CD4-positive, alpha-beta T cell treated with Interleukin-12 subunit alpha and Interleukin-12 subunit beta, for 1 hour (primary cell): ENCODE measurements at regions not wholly inside any gene's neighbourhood (a gene's known extent, or its start where the extent isn't known, plus 50 kb on each side); places are given as distances from the start of the nearest gene placed in this dataset.

Experiments used
- DNase-seq: peaks from one replicate; pipeline ENCODE4 v3.0.0-alpha.2; 2020

GRCh38 chr6:95784019-95784418 lies 206.7 kb downstream of the MANEA start:
- DNase-seq = no peak

- no peak for DNase-seq
Observed at GRCh38 chr6:95784869-95785268, 207.5 kb downstream of the MANEA start.

GRCh38 chr6:95785785-95786184 lies 208.4 kb downstream of the MANEA start:
- no peak for DNase-seq

GRCh38 chr6:95786802-95787201 lies 209.5 kb downstream of the MANEA start:
- DNase-seq = no peak

GRCh38 chr6:95790787-95791186 lies 213.5 kb downstream of the MANEA start:
- DNase-seq = no peak

GRCh38 chr6:95794749-95795148 lies 217.4 kb downstream of the MANEA start:
- no peak for DNase-seq

- no peak for DNase-seq
Observed at GRCh38 chr6:95795927-95796326, 218.6 kb downstream of the MANEA start.

- no peak for DNase-seq
Observed at GRCh38 chr6:95797054-95797453, 218.7 kb upstream of the FUT9 start.

- no peak for DNase-seq
Observed at GRCh38 chr6:95802978-95803377, 212.8 kb upstream of the FUT9 start.

GRCh38 chr6:95803889-95804288 lies 211.9 kb upstream of the FUT9 start:
- no peak for DNase-seq

- no peak for DNase-seq
Observed at GRCh38 chr6:95804847-95805541, 210.8 kb upstream of the FUT9 start.

- no peak for DNase-seq
Observed at GRCh38 chr6:95805699-95806098, 210.1 kb upstream of the FUT9 start.

- no peak for DNase-seq
Observed at GRCh38 chr6:95815389-95816056, 200.3 kb upstream of the FUT9 start.

GRCh38 chr6:95819461-95819860 lies 196.3 kb upstream of the FUT9 start:
- no peak for DNase-seq

- DNase-seq = no peak
Observed at GRCh38 chr6:95819939-95820338, 195.8 kb upstream of the FUT9 start.

GRCh38 chr6:95830859-95831557 lies 184.8 kb upstream of the FUT9 start:
- DNase-seq = no peak

- no peak for DNase-seq
Observed at GRCh38 chr6:95837890-95838289, 177.9 kb upstream of the FUT9 start.

GRCh38 chr6:95841560-95841959 lies 174.2 kb upstream of the FUT9 start:
- DNase-seq = no peak

- no peak for DNase-seq
Observed at GRCh38 chr6:95846652-95847051, 169.1 kb upstream of the FUT9 start.

- DNase-seq = no peak
Observed at GRCh38 chr6:95847061-95847460, 168.7 kb upstream of the FUT9 start.

GRCh38 chr6:95848717-95849116 lies 167.1 kb upstream of the FUT9 start:
- DNase-seq = no peak

- no peak for DNase-seq
Observed at GRCh38 chr6:95856876-95857364, 158.9 kb upstream of the FUT9 start.

- DNase-seq = no peak
Observed at GRCh38 chr6:95865857-95866256, 149.9 kb upstream of the FUT9 start.

GRCh38 chr6:95866732-95867131 lies 149.0 kb upstream of the FUT9 start:
- DNase-seq = no peak
